ENCODE measurements at regions not wholly inside any gene's neighbourhood (a gene's known extent, or its start where the extent isn't known, plus 50 kb on each side); places are given as distances from the start of the nearest gene placed in this dataset.

GRCh38 chr11:127340438-127340837, 339.9 kb upstream of the KIRREL3 start:
- H3K9me2 ChIP-seq (replicated peaks; ENCODE audit: low read depth, low read length): no peaks in the 10 kb centered on the region
- H2AFZ ChIP-seq (ENCODE audit: low read length): no peak overlapping the region
- H3K79me2 ChIP-seq (ENCODE audit: insufficient read depth, low read length): no peaks in the 10 kb centered on the region
- H3K4me2 ChIP-seq (ENCODE audit: low read depth, low read length, poor library complexity, severe bottlenecking): peak overlapping the region; percentile 10
- H3K27me3 ChIP-seq (ENCODE audit: insufficient read depth, low read length, poor library complexity, severe bottlenecking): no peaks in the 10 kb centered on the region
- TF ChIP-seq EZH2phosphoT487 (IDR thresholded peaks at IDR 0.05; ENCODE audit: borderline replicate concordance): no peak
- TF ChIP-seq, protein P1, sequence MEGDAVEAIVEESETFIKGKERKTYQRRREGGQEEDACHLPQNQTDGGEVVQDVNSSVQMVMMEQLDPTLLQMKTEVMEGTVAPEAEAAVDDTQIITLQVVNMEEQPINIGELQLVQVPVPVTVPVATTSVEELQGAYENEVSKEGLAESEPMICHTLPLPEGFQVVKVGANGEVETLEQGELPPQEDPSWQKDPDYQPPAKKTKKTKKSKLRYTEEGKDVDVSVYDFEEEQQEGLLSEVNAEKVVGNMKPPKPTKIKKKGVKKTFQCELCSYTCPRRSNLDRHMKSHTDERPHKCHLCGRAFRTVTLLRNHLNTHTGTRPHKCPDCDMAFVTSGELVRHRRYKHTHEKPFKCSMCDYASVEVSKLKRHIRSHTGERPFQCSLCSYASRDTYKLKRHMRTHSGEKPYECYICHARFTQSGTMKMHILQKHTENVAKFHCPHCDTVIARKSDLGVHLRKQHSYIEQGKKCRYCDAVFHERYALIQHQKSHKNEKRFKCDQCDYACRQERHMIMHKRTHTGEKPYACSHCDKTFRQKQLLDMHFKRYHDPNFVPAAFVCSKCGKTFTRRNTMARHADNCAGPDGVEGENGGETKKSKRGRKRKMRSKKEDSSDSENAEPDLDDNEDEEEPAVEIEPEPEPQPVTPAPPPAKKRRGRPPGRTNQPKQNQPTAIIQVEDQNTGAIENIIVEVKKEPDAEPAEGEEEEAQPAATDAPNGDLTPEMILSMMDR (conservative IDR thresholded peaks at IDR 0.05; ENCODE audit: low read length): no peak
- peaks cover 19% of the 10 kb centered on the region for H3K4me1 ChIP-seq (ENCODE audit: insufficient read depth, low read length, poor library complexity, severe bottlenecking)
- no peak overlapping the region for H3K4me3 ChIP-seq (ENCODE audit: low read length, poor library complexity, severe bottlenecking)
- no peaks in the 10 kb centered on the region for H3K9me3 ChIP-seq (ENCODE audit: insufficient read depth, low read depth, low read length)
- H3K9ac ChIP-seq (ENCODE audit: low read depth, low read length, poor library complexity, severe bottlenecking): no peak overlapping the region
- no peaks in the 10 kb centered on the region for H3F3A ChIP-seq (ENCODE audit: low read depth)
- no peaks in the 10 kb centered on the region for H4K20me1 ChIP-seq (ENCODE audit: insufficient read depth, low read length, poor library complexity, severe bottlenecking)
- no peaks in the 10 kb centered on the region for H3K36me3 ChIP-seq (ENCODE audit: insufficient read depth, low read length)

DNA sequence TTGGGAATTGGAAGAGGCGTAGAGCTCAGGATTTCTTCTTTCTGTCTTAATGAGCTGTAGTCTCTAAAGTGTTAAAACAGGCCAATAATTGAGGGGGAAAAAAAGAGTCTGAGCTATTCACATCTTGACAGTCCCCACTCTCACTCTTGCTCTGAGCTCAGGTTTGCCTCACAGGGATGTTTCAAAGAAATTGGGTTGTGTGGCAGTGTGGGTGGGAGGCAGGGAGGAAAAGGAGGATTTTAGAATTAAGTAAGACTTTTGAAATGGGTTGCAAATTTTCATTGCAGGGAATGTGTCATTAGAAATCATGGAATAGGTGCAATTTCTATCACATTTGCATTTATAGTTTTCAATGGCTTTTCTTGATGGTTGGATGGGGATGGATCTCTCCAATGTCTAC, 338.8 kb upstream of the KIRREL3 start:
- H3K36me3 ChIP-seq (ENCODE audit: insufficient read depth, low read length): no peaks in the 10 kb centered on the region
- no peaks in the 10 kb centered on the region for H3K79me2 ChIP-seq (ENCODE audit: insufficient read depth, low read length)
- no peaks in the 10 kb centered on the region for H3F3A ChIP-seq (ENCODE audit: low read depth)
- no peak overlapping the region for H2AFZ ChIP-seq (ENCODE audit: low read length)
- no peak for TF ChIP-seq EZH2phosphoT487 (IDR thresholded peaks at IDR 0.05; ENCODE audit: borderline replicate concordance)
- TF ChIP-seq, protein P1 (conservative IDR thresholded peaks at IDR 0.05; ENCODE audit: low read length): no peak
- no peaks in the 10 kb centered on the region for H3K9me3 ChIP-seq (ENCODE audit: insufficient read depth, low read depth, low read length)
- H3K4me3 ChIP-seq (ENCODE audit: low read length, poor library complexity, severe bottlenecking): no peak overlapping the region
- H3K9me2 ChIP-seq (replicated peaks; ENCODE audit: low read depth, low read length): no peaks in the 10 kb centered on the region
- no peak overlapping the region for H3K4me2 ChIP-seq (ENCODE audit: low read depth, low read length, poor library complexity, severe bottlenecking)
- H3K4me1 ChIP-seq (ENCODE audit: insufficient read depth, low read length, poor library complexity, severe bottlenecking): peaks cover 19% of the 10 kb centered on the region
- H3K9ac ChIP-seq (ENCODE audit: low read depth, low read length, poor library complexity, severe bottlenecking): no peak overlapping the region
- H3K27me3 ChIP-seq (ENCODE audit: insufficient read depth, low read length, poor library complexity, severe bottlenecking): no peaks in the 10 kb centered on the region
- no peaks in the 10 kb centered on the region for H4K20me1 ChIP-seq (ENCODE audit: insufficient read depth, low read length, poor library complexity, severe bottlenecking)

DNA sequence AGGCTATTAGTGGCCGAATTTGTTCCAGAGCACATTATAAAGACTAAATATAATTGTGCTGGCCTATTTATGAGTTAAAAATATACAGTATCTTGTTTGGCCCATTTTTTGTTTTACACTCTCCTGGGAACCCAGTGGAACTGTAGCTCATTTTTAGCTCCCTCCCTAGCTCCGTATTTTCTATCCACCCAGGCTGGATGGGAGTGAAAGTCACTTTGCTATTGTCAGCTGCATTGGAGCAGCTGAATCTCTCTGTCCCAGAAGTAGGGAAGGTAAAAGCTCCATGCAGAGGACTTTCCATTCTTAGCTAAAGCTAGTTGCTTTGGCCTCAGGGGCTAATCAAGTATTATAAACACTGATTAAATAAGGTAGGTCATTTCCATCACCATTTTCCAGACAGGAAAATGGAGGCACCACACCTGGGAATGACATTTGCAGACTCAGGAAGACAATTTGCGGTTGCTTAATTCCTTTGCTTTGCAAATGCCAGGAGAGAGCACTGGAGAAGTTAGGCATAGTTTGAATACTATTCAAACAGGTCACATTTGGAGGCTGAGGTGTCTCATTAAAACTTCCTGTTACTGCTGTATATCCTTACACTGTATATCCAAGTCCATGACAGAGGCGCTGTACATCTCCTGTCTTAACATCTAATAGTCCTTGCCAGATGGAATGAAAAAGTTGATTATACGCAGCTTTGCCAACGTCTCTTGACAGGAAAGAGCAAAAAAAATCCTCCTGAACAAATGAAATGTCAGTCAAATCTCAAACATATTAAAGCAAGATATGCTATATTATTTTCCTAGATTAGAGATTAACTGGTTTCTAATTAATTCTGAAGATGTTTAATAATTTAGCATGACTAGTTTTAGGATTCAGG, 338.1 kb upstream of the KIRREL3 start:
- no peaks in the 10 kb centered on the region for H3K9me3 ChIP-seq (ENCODE audit: insufficient read depth, low read depth, low read length)
- H2AFZ ChIP-seq (ENCODE audit: low read length): no peak overlapping the region
- TF ChIP-seq, protein P1 (conservative IDR thresholded peaks at IDR 0.05; ENCODE audit: low read length): no peak
- TF ChIP-seq EZH2phosphoT487 (IDR thresholded peaks at IDR 0.05; ENCODE audit: borderline replicate concordance): no peak
- no peaks in the 10 kb centered on the region for H3F3A ChIP-seq (ENCODE audit: low read depth)
- H3K4me1 ChIP-seq (ENCODE audit: insufficient read depth, low read length, poor library complexity, severe bottlenecking): peaks cover 19% of the 10 kb centered on the region
- no peaks in the 10 kb centered on the region for H3K36me3 ChIP-seq (ENCODE audit: insufficient read depth, low read length)
- H3K4me2 ChIP-seq (ENCODE audit: low read depth, low read length, poor library complexity, severe bottlenecking): no peak overlapping the region
- H3K9me2 ChIP-seq (replicated peaks; ENCODE audit: low read depth, low read length): no peaks in the 10 kb centered on the region
- H3K27me3 ChIP-seq (ENCODE audit: insufficient read depth, low read length, poor library complexity, severe bottlenecking): no peaks in the 10 kb centered on the region
- no peaks in the 10 kb centered on the region for H3K79me2 ChIP-seq (ENCODE audit: insufficient read depth, low read length)
- no peak overlapping the region for H3K9ac ChIP-seq (ENCODE audit: low read depth, low read length, poor library complexity, severe bottlenecking)
- H3K4me3 ChIP-seq (ENCODE audit: low read length, poor library complexity, severe bottlenecking): no peak overlapping the region
- no peaks in the 10 kb centered on the region for H4K20me1 ChIP-seq (ENCODE audit: insufficient read depth, low read length, poor library complexity, severe bottlenecking)
